NCI-H446 treated with DMSO at 0.1 percent for 48 hours (cell line): ENCODE measurements at regions not wholly inside any gene's neighbourhood (a gene's known extent, or its start where the extent isn't known, plus 50 kb on each side); places are given as distances from the start of the nearest gene placed in this dataset.
"Not testable (repeated sequence)": the region's sequence is repeated elsewhere in the genome, so short reads cannot be mapped to it uniquely, and the experiment has no call there.

ENCODE experiments used
- DNase-seq: peaks from one replicate; lab custom pipeline; 2025; lab: John Stamatoyannopoulos, UW

GRCh38 chr3:171981271-171981605, 58.1 kb upstream of the FNDC3B start:
- DNase-seq, result no peak

DNA sequence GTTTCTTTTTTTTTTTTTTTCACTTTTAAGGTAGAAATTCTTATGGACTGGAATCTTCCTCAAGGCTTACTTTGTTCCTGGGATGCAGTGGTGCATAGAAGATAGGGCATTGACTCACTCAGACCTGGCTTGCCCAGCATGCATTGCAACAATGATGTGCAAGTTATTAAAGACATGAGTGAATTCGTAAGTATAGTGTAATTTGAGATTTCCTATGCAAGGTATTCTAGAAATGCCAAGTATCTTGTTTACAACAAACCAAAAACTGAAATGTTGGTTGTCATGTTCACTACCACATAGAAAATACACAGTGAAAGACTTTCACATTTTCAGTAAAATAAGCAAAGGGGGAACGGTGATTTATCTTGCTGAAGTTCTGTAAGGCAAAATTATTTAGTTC, 56.5 kb upstream of the FNDC3B start:
- no peak for DNase-seq

GRCh38 chr3:171983685-171984084, 55.7 kb upstream of the FNDC3B start:
- DNase-seq, result not testable (repeated sequence)

GRCh38 chr3:171984883-171985282, 54.5 kb upstream of the FNDC3B start:
- no peak for DNase-seq

DNA sequence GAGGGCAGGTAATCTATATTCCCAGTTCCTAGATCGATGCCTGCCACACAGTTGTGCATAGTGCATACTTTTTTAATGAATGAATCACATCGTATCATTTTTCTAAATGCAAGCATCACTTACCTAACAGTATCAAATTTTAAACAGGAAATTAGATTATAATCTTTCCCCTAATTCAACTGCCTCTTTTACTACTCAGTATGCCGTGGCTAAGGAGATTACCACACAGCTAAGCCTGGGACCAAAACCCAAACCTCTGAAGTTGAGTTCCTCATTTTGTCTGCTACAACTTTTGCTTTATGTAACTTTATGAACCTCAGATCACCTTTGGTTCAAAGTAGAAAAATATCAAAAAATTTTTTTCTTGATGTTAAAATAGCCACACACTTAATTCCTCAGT, 53.2 kb upstream of the FNDC3B start:
- no peak for DNase-seq

GRCh38 chr3:171986757-171987518, 52.4 kb upstream of the FNDC3B start:
- no peak for DNase-seq
